HK-2 (cell line): ENCODE measurements at regions not wholly inside any gene's neighbourhood (a gene's known extent, or its start where the extent isn't known, plus 50 kb on each side); places are given as distances from the start of the nearest gene placed in this dataset.
A peak's percentile ranks its signal among the peaks of the same experiment; 100 is the strongest.
"Not testable (repeated sequence)": the region's sequence is repeated elsewhere in the genome, so short reads cannot be mapped to it uniquely, and the experiment has no call there.

Experiments
- DNase-seq: peaks from one replicate; pipeline ENCODE4 v3.0.0-alpha.2; 2018; ENCODE audit not compliant: unreplicated experiment

DNA sequence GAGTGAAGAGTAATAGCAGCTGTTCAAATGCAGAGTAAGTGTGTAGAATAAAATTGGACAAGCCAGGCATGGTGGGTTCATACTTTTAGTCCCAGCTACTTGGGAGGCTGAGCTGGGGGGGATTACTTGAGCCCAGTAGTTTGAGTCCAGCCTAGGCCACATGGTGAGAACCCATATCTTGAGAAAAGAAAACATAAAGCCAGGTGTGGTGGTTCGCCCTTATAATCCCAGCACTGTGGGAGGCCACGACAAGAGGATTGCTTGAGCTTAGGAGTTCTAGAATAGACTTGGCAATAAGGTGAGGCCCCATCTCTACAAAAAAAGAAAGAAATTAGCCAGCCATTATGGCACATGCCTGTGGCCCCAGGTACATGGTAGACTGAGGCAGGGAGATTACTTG is 1241.1 kb downstream of the UQCRFS1 start:
- no peak for DNase-seq

DNA sequence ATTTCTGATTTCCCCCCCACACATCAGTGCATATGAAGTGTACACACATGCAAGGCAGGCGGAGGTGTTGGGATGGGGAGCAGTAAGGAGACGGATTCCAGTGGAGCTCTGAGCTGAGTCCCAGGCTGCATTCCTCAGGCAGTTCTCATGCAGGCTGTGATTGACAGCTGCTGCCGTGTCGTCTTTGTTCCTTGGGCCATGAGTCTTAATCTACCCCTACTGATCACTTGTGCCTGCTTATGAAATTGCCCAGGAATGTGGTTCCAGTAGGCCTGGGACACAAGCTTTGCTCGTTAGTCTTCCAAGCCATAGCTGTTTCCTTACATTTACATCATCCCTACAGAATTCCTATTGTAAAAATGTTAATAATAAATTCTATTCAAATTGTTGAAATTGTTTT is 1241.9 kb downstream of the UQCRFS1 start:
- DNase-seq, result peak; percentile 87

DNA sequence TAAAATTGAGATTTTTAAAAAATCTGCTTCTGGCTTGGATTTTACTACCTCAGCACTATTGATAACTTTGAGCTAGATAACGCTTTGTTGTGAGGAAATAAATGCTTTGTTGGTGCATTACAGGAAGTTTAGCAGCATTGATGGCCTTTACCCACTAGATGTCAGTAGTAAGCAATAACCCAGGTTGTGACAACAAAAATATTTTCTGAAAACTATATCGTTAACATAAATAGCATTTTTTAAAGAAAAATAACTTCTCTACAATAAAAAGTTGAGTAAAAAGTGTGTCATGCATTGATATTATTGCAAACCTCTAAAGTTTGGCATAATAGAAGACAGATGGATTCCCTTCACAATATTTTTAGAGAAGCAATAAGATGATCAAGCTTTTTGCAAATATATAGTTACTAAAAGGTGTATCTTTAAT is 1246.5 kb downstream of the UQCRFS1 start:
- no peak for DNase-seq

DNA sequence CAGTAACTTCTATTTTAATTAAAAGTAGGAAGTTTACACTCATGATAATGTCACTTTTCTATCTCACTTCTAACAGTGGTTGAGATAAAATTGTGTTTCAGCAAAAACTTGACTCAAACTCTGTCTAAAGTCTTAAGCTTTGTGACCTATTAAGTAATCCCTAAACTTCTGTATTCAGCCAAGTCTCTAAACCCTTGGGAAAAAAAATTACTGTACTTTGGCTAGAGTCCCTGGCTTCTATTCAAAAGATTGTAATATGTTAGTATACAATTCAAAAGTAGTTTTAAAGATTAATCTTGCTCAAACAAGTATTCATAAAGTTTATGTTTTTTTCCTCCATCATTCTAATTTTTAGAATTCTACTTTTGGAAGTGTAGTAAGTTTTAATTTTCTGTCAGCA is 1248.8 kb downstream of the UQCRFS1 start:
- no peak for DNase-seq

DNA sequence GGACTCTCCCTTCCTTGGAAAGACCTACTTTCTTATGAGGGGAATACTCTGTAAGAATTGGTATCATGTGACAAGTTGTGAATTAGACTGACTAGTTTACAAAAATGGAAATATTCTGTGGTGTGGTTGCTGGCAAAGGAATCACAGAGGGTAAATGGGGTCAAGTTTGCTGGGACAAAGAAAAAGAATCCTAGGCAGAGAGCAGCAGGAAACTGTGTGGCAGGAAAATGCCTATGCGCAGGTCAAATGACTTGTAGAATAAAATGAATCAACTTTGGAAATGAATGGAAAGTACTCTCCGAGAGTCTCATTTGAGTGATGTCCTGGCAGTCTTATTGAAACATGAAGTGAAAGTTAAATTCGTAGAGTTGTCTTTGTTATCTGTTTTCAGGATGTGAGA is 1250.7 kb downstream of the UQCRFS1 start:
- no peak for DNase-seq

DNA sequence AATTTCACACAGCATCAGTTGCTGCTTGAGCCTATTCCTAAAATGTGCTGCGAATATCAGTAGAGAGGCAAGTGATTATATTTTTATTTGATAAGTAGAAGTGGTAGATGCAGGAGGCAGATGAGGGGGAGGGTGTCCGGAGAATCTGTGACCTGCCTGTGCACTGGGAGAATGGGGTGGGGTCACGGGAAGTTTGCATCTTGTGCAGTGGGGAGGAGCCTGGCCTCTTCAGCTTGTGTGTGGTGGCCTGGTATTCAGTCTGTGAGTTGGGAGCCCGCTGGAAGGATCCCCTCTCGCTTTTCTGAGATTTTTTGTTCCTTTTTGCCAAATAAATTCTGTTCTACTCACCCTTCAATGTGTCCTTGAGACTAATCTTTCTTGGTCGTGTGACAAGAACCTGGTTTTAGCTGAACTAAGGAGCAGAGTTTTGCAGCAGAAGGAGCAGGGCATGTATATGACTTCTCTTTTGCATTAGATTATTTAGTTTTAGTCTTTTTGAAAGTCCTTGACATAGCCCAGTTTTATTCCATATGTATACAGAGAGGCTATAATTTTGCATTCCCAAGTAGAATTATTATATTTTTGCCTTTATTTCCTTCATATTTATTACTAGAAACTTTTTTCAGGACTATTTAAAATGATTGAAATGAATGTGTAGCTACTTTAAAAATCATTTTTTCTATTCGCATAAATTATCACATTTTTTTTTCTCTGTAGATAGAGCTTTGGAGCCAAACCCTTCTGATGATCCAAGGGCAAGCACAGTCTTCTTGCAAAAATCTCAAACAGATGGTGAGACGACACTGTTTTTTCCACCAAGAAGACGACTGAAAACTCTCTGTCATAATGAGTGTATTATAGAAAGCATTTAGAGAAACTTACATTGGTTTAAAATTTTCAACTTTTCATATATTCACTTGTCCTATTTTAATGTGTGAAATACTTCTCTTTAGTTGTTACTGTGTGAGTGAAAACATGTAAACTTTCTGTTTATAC is 1257.2 kb downstream of the UQCRFS1 start:
- no peak for DNase-seq

DNA sequence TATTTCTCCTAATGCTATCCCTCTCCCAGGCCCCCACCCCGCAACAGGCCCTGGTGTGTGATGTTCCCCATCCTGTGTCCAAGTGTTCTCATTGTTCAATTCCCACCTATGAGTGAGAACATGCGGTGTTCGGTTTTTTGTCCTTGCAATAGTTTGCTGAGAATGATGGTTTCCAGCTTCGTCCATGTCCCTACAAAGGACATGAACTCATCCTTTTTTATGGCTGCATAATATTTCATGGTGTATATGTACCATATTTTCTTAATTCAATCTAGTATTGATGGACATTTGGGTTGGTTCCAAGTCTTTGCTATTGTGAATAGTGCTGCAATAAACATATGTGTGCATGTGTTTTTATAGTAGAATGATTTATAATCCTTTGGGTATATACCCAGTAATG is 1270.3 kb downstream of the UQCRFS1 start:
- DNase-seq, result not testable (repeated sequence)

DNA sequence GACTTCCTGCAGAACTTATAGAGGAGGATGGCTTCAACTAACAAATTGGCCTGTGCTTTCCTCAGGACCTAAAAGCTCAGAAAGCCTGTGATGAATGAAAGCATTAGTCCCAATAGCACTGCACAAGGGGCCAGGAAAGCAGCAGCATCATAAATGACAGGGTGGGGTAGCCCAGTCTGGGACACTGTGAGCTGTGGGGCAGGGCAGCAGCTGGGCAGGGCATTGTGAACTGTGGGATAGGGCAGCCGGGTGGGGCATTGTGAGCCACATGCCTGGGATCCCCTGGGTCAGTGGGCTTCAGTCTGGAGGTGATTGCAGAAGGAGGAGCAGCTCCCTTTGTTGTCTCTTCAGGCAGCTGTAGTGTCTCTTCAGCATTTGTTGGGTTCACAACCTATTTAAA is 1276.8 kb downstream of the UQCRFS1 start:
- DNase-seq, result no peak

DNA sequence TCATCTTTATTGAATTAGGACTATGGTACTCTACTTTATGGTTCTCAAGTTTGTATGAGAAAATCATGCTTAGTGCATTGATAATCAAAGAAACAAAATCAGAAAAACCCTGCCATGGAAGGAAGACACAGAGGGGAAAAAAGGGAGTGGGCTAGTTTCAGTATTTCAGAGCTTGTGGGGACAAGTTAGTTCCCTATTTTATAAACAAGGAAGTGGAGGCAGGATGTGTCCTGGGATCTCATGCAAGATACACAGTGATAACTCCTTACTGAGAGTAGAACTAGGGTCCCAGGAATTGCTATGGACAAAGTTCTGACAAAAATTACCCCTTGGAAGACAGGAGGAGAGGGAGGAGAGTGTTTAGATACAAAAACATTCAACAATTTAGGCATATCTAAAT is 1277.3 kb downstream of the UQCRFS1 start:
- no peak for DNase-seq

DNA sequence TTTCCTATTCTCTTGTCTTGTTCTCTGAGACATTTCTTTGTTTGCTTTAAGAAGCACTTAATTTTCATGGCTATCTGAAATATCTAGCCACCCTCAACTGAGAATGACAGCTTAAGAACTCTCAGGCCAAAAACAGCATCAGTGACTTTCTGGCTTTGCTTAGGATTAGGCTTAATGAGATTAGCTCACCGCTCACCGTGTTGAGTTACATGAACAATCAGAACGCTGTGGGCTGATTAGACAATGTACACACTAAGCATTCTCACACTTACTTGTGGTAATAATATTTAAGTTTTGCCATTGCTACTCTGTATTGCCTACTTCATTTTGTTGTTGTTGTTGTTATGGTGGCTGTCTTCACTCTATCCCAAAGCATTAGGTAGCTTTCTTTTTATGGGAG is 1283.6 kb downstream of the UQCRFS1 start:
- DNase-seq, result no peak

DNA sequence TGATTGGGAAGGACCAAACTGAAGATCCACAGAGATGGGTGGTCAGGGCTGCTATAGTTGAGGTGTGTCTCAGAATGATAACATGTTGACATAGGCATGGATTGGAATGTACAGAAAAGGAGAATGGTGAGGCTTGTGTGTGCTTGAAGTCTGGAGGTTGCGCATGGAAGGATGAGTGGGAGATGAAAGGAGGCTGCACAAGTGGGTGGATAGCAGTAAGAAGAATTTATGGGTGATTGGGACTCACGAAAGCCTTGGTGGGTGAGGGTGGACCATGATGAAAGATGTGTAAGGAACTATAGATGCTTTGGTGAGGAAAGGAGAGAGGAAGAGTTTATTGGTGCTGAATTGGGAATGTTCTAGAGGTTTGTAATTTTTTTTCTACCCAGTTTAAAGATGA is 1287.7 kb downstream of the UQCRFS1 start:
- no peak for DNase-seq

DNA sequence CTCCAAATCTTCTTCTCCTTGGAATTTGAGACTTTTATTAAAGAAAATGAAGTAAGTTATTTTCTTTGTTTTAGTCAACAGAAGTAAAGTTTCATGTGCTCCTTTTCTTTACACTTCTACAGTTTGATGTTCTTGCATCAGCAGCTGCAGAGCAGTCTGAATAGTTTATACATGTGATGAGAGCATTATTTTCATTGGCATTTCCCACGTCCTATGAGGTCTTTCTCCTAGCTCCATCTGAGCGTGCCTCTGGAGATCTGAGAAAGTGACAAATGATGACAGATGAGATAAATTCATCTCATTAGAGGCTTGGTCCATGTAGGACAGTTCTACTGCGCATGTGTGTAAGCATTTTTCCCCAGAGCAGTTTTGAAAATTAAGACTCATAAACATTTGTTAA is 1290.0 kb downstream of the UQCRFS1 start:
- DNase-seq, result no peak

DNA sequence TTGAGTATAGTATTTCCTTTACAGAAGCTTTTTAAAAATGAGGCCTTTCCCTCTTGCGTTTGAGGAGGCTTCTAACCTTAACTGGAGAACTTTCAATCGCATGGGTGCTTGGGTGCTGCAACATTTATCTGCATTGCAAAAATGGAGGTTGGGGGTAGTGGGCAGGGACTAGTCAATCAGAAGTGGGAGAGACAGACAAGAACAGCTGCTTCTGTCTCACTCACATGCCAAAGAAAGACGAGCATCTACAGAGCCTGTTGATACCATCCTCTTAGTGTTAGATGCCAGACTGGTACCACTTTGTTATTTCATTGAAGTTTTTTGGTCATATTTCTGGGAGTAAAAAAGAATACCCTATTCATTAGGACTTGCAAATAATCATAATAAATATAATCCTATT is 1292.2 kb downstream of the UQCRFS1 start:
- DNase-seq, result no peak

DNA sequence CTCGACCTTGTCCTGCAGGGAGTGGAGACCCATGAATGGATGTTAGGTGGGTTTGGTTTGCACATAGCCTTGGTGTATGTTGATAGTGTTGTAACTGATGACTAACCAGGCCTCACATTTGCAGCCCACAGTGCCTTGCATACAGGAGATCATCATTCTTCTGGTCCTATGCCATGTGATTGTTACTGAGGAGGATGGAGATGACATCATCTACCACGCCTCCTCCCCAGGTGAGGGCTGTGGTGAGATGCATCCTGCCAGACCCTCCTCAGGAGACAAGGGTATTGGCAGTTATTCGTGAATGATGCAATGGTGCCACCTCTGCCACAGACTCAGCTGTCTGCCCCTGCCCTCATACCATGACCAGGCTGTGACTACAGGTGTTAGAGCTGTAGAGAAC is 1294.1 kb downstream of the UQCRFS1 start:
- DNase-seq, result no peak

DNA sequence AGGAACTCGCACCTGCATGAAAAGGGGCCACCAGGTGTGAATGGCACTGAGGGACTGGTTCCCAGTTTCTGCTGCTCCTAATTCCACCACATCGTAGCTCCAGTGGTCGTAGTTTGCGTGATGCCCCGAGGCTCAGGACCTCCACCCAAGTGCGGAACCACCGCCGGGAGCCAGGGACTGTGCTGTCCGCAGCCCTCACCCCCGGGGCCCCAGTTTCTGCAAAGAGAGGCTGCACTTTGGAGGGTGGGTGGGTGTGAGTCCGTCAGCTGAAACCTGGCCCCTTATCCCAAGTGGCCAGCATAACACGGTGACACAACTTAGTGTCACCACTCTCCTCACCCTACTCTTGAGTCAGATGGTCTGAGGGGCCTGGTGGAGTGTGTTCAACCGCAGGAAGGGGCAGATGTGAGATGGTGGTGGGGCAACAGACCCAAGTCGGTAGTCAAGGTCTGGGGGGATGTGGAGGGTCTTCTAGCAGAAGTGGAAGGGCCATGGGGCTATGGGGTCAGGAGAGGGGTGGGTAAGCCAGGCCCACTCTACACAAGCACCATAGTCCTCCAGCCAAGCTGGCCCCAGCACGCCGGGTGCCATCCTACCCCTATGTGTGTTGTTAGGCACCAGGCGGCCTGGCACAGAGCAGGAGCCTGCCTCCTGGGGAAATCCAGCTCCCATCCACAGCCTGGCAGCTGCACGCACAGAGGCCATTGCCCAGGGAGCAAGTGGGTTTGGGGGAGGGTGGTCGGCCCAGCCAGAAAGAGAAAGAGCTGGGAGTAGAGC is 1301.6 kb downstream of the UQCRFS1 start:
- no peak for DNase-seq

DNA sequence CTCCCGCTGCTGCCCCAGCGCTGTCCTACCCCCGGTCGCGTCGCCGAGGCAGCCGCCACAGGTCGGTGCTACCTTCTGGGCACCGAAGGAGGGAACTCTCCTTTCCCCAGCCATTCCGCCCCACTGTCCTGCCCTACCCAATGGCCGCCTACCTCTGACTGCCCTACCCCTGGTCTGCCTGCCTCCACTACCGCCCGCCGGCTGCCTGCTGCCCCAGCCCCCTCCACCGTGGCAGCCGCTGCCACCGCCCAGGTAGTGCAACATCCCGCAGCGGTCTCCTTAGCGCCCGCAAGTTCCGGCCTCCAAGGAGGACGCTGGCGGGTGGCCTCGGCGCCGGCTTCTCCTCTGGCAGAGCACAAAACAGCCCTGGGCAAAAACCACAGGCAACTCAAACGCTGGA is 1303.1 kb downstream of the UQCRFS1 start:
- no peak for DNase-seq

DNA sequence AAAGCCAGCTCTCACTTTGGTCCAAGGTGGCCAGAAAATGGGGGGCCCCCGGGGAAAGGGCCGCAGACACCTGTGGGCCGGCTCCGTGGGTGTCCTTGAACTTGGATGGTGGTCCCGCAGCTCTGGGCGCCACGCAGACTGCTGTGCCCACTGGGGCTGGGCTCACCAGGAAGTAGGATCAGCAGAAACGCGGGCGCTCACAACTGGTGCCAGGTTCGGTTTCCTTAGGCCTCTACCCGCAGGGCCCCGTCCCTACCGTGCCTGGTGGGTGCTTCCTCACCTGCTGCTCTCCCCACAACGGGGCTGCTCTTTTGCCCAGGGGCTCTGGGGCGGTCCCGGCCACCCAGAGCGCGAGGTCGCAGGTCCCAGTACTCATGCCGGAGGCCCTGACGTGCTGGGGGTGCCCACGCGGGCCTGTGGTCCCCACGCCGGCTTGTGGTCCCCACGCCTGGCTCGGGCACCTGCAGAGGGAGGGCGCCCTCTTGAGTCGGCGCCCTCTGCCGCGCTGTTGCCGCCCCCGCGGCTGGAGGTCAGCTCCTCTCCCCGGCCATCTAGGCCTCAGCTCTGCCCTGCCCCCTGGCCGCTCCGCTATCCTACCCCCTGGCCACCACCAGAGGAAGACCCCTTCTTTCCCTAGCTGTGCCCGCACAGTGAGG is 1303.6 kb downstream of the UQCRFS1 start:
- DNase-seq, result no peak

DNA sequence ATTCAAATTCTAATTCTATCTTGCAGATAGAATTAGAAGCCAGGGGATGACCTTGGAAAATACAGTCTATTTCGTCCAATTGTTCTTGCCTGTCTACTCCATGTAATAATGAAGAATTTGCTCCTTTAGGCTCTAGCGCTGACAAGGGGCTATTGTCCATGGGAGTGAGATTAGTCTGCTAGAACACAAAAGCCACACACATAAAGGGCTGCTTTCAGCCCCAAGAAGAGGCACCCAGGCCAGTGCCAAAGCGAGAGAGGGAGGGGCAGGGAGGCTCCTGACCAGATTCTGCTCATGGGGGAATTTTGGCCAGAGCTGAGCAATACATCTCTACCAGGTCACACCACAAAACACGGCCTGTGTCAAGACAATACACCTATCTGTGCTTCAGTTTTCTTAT is 1306.9 kb downstream of the UQCRFS1 start:
- no peak for DNase-seq

DNA sequence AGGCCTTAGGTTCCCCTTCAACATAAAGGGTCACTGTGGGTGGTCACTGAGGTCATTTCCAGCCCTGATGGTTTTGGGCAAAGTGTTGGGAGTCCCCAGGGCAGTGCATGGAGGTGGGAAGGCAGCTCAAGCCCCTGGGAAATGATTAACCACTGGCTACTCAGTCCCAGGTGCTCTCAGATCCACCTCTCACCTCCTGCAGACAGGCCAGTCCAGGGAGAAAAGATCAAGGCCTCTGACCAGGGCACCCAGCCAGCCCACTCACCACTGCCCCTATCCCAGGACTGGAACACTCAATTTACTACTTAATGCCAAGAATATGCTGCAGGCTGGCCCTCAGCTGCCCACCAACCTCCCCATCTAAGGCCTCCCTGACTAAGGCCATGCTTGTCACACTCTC is 1307.9 kb downstream of the UQCRFS1 start:
- no peak for DNase-seq

DNA sequence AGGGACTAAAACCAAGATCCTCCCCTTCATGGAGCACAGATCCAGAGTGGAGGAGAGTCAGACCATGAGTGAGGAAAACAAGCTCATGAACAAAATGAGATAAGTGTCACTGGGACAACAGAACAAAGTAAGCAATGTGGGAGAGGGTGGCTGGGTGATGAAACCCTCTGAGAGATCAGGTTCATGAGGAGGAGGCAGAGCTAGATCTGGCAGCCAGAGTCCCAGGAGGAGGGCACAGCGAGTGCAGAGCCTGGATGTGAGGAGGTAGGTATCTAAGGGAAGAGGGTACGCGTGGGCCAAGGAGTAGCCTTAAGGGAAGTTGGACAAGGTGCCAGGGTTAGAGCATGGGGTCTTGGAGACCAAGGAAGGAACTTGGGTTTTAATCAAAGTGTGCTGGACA is 1311.9 kb downstream of the UQCRFS1 start:
- DNase-seq, result no peak

DNA sequence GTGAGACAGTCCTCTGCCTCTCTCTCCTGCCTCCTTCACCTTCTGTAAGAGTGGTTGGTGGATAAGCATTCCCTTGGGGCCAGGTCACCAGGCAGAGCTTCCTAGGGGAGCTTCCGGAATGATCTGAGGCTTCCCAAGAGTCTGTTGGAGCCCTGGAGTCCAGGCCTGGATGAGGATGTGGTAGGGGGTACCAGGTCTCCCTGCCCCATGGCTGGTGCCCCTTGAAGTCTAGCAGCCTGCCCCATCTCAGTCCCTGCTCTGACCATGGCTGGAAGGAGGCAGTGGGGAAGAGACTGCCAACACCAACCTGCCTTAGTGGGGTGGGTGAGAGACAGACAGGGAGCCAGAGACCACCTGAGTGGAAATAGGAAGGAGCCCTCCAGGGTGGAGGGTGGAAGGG is 1316.9 kb downstream of the UQCRFS1 start:
- DNase-seq, result no peak
